ENCODE measurements at regions not wholly inside any gene's neighbourhood (a gene's known extent, or its start where the extent isn't known, plus 50 kb on each side); places are given as distances from the start of the nearest gene placed in this dataset.

DNA sequence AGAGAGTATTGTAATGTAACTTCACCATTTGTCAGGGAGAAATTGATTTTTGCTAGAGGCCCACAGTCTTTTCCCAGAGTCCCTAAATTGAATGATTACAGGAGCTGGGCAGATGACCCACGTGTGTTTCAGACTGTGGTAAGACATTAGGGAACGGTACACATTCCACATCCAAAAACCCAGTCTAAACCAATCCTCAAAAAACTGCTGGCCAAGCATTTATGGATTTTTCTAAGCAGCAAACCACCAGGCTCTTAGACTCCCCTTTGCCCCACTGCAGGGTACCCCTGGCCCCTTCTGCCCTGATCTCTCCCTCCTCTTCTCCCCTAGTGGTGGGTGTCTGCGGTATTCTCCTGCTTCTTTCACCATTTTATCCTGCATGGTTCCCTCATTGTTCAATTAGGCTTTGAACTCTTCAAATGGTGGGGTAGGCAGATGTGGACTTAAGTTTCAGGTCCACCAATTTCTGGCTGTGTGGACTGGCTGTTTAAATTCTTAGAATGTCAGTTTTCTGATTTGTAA lies 135.5 kb upstream of the SORCS3 start:
- no peak for DNase-seq (ENCODE audit: low read depth in 2 of 2)

DNA sequence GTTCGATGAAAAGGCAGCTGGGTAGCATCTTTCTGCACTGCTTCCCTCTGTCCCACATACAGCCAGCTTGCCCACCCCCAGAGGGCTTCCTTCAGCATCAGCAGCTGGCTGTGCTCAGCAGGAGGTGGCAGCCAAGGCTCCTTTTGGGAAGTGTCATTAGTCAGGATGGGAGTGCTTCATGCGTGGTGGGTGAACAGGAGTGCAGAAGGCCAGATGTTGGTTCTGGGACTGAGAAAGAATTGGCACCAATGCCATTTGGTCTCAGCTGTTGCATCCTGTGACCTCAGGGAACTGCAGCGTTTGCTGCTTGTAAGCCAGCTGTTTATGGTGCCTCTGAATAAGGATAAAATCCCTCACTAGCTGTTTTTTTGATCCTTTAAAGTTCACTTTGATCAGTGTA lies 131.1 kb upstream of the SORCS3 start:
- DNase-seq (ENCODE audit: low read depth in 2 of 2) = no peak

DNA sequence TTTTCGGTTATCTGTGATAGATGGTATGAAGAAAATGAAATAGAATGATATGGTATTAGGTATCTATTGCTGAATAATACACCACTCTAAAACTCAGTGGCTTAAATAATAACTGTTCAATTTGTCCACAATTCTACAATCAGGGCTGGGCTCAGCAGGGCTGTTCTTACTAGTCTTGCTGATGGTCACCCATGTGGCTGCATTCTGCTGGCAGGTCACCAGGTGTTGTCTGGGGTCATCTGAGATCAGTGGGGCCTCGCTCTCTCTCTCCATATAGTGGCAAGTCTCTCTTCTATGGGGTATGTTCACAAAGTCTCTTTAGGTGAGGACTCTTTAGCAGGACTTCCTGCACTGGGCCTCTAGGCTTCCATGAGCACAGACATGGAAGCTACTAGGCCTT lies 130.4 kb upstream of the SORCS3 start:
- DNase-seq (ENCODE audit: low read depth in 2 of 2) = no peak

DNA sequence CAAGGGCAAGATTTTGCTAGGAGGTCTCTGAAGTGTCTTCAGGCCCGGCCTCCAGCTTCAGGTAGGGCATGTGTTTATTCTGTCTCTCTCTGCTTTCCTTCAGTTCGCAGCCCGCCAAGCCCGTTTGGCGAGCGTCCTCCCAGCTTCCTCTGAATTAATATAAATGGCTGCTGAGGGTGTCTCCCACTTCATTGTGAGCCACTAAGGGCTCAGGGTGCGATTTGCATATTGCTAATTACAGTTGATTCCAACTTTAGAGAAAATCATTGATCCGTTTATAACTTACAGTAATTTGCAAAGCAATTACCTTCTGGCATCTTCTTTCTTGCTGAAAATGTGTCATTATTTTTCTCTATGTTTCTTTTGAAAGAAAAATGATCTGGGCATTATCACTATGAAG lies 128.3 kb upstream of the SORCS3 start:
- no peak for DNase-seq (ENCODE audit: low read depth in 2 of 2)

DNA sequence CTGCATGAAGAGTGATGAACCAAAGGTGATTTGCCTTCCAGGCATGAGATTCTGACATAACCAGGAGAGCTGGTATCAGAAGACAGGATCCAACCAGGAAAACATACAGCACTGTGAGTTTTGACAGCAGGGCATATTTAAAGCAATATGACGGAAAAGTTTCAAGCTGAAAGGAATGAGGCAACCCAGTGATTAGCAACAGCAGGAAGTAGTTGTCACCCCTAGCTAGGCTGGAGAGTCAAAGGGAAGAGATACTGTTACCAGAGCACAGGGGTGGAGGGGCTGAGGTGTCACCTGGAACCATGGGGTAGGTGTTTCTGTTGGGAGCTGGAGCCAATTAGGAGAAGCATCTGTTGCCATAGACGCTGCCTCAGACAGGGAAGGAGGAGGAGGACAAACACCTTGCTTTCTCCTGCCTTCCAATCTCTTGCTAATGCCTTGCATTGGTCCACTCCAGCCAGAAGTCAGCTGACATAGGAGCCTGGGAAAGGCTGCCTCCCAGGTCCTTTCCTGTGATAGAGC lies 125.4 kb upstream of the SORCS3 start:
- no peak for DNase-seq (ENCODE audit: low read depth in 2 of 2)

DNA sequence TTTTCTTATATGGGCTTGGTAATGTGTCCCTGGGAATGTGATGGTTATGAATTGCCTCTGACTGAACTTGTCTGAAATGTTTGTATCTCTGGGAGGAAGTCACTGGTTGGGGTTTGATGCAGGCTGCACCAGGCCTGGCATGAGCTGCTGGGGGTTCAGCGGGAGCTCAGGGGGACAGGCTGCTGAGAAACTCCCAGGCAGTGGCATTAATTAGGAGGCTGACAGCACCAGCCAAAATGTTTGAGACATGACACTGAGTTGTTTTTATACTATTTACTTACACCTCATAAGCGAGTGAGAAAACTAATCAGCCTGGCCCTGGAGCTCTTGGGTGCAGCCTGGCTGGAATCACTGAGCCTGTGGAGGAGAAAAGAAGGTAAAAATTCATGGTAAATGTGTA lies 124.1 kb upstream of the SORCS3 start:
- no peak for DNase-seq (ENCODE audit: low read depth in 2 of 2)

DNA sequence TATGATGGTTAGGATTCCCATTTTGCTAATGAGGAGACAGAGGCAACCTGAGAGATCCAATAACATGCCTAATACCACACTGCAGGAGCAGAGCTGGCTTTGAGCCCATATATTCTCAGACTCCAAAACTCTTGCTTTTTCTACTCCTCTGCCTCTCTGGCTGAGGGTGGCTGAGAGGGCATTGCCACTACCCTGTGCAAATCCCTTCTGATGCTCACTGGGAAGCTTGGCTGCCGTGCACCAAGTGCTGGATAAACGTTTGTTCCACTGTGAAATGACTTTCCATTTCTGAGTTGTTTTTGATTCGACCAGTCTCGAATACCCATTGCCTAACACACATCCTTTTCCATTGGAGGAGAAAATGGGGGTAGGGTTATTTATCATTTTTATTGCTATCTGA lies 123.1 kb upstream of the SORCS3 start:
- no peak for DNase-seq (ENCODE audit: low read depth in 2 of 2)

DNA sequence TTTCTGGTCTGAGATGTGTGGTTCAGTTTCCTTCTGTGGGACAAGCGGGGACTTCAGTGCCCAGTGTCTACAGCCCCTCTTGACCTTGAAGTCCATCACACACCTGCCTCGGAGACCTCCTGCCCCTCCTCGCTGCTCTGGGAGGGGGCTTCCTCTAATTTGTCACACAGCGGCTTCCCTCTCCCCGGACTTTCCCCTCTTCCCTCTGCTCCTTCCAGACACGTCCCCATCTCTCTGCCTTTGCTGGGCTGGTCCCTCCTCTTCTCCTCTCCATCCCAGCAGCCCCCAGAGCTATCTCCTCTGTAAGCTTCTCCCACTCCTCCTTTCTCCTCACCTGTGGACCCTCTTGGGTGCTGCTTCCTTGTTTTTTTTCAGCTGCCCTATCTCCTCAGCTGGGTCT lies 122.2 kb upstream of the SORCS3 start:
- no peak for DNase-seq (ENCODE audit: low read depth in 2 of 2)

DNA sequence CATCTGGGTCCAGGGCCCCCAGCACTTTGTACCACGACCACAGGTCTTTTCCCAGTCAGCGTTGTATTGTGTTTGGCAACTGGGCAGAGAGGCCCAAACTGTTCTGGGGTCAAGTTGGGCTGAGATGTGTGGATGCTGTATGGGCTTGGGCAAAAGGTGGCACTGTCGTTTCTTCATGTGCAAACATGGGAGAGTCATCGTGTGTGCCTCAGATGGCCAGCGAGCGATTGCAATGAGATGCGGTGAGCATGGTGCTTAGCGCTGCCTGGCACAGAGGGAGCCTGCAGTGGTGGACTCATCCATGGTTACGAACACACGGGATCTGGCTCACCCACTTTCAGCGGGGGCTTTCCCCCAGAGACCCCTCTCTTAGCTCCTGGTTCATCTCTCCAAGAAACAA lies 120.4 kb upstream of the SORCS3 start:
- no peak for DNase-seq (ENCODE audit: low read depth in 2 of 2)

DNA sequence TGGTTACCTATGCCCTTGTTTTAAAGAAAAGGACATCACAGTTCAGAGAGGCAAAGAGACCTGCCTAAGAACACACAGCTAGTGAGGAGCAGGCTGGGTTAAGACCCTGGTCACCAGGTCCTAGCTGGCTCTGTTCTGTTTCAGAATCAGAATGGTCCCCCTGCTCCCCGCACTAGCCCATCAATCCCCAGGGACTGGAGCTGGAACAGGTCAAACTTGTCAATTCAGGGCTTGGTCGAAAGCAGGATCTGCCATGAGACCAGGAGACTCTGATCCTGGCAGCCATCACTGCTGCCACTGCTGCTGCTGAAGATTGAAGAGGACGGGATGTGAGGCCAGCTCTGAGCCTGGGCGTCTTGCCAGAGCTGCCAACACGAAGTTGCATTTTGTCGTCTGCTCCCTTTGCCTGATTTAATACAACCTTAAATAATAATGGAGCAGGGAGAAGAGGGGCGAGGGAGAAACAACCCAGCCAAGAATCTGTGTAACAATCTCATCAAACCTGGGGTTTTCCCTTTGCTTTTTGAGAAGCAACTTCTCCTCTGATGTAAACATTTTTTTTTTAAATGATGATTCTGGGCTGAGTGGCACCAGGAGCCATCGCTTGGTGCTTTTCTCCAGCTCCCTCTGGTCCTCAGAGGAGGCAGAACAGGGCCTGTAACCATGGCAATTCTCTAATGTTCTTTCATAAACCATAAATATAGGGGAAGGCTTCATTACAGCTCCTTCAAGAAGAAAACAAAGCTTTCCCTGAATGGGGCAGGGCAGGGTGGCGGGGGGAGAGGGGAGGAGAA lies 119.0 kb upstream of the SORCS3 start:
- no peak for DNase-seq (ENCODE audit: low read depth in 2 of 2)

DNA sequence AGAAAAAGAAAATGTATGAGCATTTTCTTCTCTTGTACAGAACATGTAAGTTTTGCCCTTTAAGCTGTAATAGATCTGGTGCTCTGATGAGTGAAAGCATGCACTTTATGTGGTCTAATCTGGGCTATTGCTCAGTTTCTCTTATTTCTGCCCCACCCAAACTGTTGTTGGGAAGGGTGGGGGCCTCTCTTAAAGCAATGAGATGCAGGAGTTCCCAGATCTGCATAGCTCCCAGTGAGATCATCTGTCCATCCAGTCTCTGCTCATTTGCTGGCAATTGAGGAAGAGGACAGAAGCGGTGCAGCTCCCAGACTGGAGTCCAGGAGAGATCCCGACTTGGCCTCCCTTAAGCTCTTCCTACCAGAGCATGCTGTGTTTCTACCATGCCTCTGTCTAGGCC lies 114.9 kb upstream of the SORCS3 start:
- no peak for DNase-seq (ENCODE audit: low read depth in 2 of 2)

DNA sequence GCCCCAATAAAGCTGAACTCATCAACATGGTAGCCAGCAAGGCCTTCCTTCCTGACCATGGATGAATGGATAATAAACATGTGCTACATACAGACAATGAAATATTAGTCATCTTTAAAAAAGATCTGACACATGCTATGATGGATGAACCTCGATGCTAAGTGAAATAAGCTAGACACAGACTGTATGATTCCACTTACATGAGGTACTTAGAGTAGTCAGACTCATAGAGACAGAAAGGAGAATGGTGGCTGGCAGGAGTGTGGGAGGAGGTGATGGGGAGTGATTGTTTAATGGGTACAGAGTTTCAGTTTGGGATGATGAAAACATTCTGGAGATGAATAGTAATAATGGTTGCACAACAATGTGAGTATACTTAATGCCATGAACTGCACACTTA lies 114.1 kb upstream of the SORCS3 start:
- no peak for DNase-seq (ENCODE audit: low read depth in 2 of 2)

DNA sequence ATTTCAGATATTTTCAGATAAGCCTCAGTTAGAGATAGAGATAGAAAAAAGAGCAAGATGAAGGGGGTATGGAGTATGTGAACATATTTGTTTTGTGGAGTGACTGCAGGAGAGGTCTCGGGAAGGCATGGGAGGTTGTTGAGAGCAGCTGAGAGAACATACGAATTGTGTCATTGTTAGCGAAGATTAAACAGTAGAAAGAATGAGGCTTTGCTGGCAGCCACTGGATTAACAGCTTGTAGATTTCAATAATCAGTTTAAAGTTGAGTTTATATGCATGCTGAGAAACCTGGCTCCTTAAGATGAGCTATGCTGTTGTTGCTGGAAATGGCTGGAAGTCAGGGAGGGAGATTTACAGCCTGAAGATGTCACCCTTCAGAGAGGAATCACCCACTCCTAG lies 100.9 kb upstream of the SORCS3 start:
- no peak for DNase-seq (ENCODE audit: low read depth in 2 of 2)

DNA sequence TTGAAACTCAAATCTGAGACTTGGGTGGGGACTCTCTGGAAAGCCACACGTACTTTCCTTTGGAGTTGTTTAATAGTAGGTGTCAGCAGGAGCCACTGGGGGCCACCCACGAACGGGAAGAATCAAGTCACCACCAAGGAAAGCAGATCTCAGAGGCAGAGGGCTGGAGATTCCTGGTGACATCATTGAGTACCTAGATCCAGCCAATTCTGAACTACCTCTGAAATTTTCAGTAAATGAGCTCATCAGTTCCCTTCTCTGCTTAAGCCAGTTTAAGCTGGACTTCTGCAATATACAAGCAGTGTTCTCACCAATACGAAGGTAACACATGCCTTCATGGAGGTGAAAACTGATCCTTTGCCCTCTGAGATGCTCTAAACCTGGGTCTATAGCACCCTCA lies 99.3 kb upstream of the SORCS3 start:
- DNase-seq (ENCODE audit: low read depth in 2 of 2) = no peak

DNA sequence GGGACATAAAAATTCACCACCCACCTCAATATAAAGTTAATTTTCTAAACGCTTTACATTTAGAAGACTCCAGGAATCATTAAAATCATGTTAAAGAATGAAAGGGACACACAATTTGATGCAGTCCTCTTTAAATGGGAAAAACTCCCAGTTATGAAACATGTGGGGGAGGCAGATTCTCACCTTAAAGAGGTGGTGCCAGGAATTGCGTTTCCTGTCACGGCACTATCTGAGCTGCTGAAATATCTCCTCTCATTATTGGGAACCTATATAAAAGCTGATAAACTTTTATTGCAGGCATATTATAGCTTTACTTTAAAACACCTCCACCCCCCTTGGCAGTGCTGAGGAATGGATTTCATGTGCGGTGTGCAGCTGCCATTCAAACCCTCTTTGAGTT lies 94.8 kb upstream of the SORCS3 start:
- DNase-seq (ENCODE audit: low read depth in 2 of 2) = no peak

DNA sequence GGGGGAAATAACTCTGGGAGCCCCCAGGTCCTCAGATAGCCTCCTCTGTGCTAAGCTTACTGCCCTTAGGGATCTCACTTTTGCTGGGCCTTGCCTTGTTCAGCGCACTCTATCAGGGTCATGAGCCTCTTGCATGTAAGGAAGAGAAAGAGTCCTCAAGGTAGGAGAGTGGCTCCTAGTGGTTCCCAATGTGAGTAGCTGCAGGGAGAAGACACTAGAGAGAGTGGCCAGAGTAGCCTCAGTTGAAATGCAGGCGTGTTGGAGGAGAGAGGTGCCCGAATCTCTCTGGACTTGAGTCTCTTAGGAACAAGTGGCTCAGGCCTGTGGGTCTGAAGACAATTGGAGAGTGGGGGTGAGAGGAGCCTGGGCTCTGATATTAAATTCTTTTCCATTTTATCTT lies 94.3 kb upstream of the SORCS3 start:
- DNase-seq (ENCODE audit: low read depth in 2 of 2) = no peak

DNA sequence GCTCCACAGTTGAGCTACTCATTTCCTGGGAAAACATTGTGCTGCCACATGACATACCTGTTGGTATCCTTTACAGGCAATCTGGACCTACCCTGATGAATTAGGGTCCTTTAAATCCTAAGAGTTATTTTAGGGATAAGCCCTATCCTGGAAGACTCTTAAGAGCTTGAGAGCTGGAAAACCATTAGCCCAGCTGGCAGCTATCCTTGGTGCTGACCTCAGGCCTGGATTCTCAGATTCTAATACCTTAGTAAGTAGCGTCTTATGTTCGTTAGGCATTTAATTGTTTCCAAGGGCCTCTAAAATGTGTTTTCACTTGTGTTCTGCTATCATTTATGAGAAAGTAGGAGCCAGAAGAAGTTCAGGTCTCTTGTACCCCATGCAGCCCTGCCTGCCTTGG lies 93.0 kb upstream of the SORCS3 start:
- DNase-seq (ENCODE audit: low read depth in 2 of 2) = no peak

DNA sequence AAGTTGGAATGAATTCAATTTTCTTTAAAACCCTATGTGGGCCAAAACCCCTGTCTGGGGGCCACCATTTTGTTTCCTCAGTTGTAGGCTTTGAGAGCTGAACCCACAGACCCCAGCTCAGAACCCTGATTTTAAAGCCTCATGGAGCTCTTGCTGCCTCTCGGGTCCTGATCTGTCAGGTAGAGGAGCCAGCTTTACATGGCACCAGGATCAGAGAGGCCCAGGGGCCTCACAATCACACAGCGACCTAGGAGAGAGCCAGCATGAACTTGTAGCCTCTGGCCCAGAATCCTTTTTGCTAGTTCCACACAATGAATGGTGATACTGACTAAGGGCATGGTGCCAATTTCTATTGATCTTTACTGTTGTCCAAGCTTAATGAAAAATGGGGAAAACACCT lies 84.3 kb upstream of the SORCS3 start:
- DNase-seq (ENCODE audit: low read depth in 2 of 2) = no peak

DNA sequence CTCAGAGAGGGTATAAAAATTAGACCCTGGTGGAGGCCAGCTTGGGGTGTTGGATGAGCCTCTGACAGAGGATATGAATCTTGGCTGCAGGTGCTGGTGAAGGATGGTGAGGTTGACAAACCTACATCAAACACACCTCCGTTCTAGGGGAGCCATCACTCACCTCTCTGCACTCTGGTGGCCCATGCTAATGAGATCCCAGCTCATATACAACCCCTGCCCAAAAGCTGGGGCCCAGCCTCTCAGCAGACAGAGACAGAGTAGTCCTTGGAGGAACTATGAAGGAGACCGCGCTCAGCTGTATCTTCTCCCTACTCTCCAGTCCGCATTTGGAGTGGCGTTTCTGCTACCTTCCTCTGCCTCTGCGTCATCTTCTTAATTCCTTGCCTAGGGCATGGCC lies 83.1 kb upstream of the SORCS3 start:
- no peak for DNase-seq (ENCODE audit: low read depth in 2 of 2)

DNA sequence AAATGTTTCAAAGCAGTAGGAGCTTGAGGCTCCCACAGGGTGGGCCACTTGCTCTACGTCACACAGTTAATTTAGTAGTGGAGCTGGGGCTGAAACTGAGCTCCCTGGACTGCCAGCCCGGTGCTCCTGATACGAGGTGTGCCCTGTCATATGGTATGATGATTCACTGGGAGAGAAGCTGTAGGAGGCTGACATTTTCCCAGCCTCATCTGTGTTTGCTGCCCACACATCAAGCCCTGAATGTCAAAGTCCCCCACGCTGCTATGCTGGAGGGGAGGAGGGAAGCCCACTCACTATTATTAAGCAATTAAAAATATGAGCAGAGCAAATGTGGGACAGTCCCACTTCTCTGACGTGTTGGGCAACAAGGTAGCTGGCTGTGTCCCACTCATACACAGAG lies 81.2 kb upstream of the SORCS3 start:
- no peak for DNase-seq (ENCODE audit: low read depth in 2 of 2)

DNA sequence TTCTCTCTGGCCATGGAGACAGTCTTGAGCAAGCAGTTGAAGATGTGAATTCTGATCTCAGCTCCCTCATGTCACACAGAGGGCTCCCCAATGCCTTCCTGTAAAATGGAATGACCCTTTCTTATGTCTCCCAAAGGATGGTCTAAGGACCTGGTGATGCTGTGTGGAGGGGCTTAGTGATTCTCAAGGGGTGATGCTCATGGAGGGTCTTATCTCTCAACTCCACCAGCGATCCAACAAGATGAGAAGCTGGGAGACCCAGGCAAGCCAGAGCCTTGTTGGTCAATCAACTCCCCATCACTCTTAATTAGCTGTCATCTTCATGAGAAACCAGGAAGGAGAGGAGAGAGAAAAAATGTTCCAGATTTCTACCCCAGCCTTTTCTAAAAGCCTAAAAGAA lies 78.0 kb upstream of the SORCS3 start:
- DNase-seq (ENCODE audit: low read depth in 2 of 2) = no peak

DNA sequence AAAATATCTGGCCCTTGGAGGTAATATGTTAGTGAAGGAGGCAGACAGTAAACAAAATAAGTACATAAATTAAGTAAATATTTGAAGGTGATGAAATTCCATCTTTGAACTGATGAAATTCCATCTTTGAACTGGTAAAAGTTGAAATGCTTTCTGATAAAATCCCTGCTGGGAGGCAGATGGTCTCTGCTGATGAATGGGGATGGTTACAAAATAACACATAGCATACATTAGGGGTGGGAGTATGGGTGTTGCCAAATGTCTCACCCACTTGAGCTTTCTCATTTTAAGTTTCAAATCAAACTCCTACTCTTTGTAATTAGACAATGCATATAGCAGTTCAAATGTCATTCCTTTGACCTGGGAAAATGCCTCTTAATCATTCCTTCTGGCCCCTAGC lies 77.5 kb upstream of the SORCS3 start:
- no peak for DNase-seq (ENCODE audit: low read depth in 2 of 2)

DNA sequence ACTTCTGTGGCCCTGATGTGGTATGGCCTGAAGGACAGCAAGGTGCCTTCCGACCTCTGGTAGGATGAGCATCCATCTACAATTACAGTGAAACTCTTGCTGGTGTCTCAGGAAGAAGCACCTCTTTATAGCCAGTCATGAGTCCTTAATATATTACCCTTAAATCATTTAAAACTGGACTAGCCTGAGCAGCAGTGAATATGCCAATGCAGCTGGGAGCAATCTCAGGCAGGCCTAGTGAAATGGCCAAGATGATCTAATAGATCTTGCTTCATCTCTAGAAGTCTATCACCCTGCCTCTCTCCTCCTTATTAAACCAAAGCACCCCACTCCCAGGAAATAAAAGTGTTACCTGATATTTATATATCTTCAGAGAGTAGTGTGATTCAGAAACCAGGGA lies 66.7 kb upstream of the SORCS3 start:
- no peak for DNase-seq (ENCODE audit: low read depth in 2 of 2)

DNA sequence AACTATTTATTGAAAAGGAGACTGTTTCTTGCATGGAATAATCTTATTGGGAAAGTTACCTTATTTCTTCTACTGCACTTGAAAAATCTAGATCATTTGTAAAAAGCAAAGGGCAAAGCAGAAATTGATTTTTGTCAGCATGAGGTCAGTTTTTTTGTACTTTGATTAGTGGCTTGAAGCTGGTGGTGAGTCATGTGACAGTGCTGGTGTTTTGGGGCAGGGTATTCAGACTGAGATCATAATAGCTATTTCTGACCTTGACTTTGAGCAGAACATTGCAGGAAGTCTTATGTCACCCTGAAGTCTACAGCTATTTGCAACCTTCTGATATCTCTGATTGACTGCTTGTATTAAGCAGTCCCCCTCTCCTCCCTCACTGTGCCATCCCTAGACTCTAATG lies 66.3 kb upstream of the SORCS3 start:
- DNase-seq (ENCODE audit: low read depth in 2 of 2) = no peak

All from stimulated activated CD8-positive, alpha-beta memory T cell treated with anti-CD3 and anti-CD28 coated beads, Interleukin-2, amount 100 ng/mL, for 1 hour (primary cell).